ENCODE measurements at regions not wholly inside any gene's neighbourhood (a gene's known extent, or its start where the extent isn't known, plus 50 kb on each side); places are given as distances from the start of the nearest gene placed in this dataset.
"Not testable (repeated sequence)": the region's sequence is repeated elsewhere in the genome, so short reads cannot be mapped to it uniquely, and the experiment has no call there.

DNA sequence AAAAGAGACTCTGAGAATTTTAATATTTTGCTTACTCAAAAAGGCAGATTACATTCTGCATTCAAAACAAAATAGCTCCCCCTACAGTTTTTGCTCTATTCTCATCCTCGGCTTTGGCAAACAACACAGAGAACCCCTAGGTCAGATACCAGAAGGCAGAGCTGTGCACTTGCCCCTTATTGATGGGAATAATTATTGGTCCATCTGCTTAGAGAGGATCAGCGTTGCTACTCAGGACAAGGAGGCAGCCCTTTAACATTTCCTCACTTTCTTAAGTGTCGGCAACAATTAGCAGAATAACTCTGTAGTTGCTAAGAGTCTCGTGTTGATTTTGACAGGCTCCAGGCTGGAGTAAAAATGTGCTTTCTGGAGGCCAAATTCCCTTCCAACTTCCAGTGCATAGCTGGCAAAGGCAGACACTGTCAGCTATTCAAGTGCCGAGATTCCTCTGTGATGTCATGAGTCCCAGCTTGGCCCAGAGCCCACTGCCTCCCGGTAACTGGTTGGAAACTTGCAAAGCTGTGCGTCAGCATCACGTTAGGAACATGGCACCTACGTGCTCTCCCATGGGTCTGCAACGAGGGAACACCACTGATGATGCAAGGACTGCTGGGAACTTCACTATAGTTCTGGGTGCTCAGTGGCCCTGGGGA, 482.7 kb upstream of the ADAMTS9 start:
- no peak for DNase-seq

DNA sequence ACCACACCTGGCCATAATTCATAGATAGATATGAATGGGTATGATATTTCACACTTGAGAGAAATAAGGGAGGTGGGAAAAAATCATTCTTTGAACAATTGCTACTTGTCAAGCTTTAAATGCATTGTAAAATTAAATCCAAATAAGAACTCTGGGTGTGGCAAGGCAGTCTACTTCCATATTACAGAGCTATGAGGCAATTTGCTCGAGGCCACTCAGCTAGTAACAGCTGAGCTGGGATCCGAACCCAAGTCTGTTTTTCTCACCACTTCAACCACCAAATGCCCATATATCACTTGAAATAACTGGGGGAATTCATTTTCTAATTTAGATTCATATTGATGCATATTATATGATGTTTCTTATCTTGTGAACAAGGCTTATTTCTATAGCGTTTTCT, 482.2 kb upstream of the ADAMTS9 start:
- no peak for DNase-seq

DNA sequence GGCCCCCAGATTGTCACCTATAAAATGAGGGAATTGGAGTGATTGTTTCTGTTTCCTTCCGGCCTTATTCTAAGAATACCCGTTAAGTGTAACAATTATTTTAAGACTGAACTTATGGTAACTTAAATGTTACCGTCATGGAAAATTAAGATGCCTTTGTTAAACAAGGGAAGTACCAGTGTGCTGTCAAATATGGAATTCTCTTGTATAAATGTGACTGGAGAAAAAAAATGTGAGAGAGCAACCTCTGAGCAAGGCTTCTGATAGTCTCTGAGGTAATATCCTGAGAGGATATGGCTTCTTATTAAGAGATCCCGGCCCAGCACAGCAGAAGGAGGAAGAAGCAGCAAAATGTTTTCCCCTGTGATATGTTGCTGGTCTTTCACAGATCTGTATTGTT, 480.7 kb upstream of the ADAMTS9 start:
- no peak for DNase-seq

DNA sequence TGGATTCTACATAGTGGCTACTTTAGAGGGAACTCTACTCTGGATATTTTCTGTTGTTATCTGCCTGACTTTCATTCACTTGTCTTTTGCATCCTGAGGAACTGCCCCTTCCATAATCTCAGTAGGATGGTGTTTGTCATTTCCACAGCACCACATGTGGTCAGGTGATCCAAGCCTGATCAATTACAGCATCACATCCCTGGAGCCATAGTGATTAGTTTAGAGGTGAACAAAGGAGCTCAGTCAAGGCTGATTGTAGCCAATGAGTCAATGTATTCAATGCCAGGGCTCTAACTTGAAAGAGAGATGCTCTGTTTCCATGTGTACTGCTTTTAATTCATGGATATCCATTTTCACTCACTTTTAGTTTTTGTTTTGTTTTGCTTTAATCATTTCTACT, 478.7 kb upstream of the ADAMTS9 start:
- no peak for DNase-seq

DNA sequence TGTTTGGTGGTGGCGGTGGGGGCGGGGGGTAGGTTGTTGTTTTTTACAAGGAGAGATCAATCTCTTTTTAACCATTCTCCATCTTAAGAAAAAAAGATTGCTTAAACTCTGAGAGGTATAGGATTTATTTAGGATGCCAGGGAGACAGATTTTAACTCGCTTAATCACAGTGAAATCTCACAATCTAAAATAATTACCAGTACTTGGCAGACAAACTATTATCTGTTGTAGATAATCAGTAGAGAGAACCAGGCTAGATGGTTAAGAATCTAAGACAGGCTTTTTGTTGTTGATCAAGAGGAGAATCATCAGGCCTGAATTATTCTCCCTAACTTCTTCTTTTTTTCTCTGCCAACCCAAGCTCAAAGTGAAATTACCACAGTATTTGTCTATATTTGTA, 470.2 kb upstream of the ADAMTS9 start:
- DNase-seq: no peak

DNA sequence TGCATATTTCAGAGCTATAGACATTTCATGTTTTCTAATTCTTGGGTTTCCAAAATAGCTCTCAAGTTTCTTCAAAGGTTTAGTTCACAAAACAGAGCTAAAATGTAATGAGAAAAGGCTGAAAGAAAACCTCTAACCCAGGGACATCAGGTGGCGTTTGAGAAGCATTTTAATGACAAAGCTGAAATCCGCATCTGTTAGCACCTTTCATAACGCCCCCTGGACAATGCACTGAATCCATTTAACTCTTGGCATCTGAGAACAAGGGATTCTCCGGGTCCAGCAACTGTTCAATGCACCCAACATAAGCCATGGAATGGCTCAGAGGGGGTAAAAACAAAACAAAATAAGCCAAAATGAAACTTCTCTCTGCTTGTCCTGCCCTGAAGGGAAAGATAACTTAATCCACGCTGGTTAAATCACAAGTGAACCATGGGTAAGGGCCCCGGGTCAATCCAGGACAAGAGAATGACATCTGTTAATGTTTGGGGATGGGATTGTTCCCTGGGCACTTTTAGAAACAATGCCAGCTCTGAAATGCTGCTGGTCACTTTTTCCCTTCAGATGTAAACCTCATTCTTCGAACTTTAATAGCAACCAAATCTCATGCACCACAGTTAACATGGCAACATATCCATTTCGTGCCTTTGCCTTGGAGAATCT, 466.2 kb upstream of the ADAMTS9 start:
- no peak for DNase-seq

DNA sequence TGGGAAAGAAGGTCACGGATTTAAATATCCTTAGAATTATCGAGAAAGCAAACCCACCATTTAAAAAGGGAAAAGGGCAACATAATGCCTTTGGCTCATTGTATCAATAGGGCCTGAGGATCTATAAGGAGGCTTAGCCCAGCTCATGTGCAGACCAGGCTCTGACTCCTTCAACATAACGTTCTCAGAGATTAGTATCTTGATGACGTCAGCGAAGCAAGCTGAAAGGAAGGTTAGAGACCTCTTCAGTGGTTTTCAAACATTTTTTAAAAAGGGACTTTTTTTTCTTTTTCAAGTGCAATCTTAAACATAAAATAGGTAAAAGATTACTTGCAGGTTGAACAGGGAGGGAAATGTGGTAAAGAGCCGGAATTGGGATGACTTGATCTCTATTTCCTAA, 463.9 kb upstream of the ADAMTS9 start:
- no peak for DNase-seq

DNA sequence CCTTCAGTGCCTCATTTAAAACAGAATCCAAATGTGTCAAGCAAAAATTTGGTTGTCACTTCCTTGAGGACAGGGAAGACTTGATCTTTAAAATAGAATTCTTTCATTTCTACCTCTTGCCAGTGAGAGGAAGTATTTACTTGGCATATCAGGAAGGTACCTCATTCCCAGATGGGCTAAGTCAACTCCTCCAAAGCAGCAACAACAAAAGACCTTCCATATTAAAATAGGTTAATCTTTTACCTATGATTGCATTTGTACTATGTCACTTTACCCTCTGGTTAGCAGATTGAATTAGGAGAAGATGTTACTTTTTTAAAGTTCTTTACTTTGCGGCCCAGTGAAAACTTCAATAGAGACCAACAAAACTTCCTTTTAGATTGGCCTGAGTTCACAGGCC, 462.1 kb upstream of the ADAMTS9 start:
- DNase-seq: no peak

DNA sequence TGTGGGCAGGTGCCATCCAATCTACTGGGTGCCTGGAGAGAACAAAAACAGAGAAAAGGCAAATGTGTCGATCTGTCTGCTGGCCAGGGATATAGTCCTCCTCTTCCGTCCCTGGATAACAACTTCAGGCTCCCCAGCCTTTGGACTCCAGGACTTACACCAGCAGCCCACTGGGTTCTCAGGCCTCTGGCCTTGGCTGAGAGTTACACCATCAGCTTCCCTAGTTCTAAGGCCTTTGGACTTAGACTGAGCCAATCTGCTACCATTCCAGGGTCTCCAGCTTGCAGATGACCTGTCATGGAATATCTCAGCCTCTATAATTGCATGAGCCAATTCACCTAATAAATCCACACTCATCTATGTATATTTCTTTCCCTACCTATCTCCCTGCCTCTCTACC, 460.9 kb upstream of the ADAMTS9 start:
- DNase-seq: no peak

DNA sequence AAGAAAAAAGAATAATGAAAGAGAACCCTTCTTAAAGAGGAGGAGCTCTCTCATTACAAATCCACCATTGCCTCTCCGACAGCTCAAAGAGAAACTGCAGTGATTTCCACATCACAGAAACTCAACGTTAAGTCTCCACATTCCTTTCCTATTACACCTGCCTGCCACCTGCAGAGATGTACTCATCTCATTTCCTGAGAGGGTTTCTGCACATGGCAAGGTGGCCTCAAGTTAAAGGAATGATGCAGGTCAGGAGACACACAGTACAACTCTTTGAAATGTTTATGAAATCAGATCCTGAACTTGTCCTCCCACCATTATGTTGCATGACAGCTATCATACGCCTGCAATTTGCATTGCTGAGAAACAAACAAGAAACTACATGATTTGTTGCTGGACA, 458.4 kb upstream of the ADAMTS9 start:
- DNase-seq: no peak

DNA sequence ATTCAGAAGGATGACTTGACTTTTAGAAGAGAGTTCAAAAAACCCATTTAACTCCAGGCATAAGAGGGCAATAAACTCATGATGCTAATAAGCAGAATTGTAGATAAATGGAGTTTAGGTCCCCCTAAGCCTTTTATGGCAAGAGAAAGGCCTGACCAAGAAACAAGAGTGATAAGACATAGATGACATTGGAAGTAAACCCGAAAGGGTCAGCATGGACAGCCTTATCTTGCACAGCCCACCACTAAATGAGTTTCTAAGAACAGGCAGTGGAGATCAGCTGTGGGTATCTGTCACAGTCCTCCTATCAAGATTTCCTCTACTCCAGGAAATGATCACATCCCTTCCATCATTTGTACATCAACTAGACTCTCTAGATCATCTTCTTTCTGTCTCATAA, 457.9 kb upstream of the ADAMTS9 start:
- DNase-seq: no peak

DNA sequence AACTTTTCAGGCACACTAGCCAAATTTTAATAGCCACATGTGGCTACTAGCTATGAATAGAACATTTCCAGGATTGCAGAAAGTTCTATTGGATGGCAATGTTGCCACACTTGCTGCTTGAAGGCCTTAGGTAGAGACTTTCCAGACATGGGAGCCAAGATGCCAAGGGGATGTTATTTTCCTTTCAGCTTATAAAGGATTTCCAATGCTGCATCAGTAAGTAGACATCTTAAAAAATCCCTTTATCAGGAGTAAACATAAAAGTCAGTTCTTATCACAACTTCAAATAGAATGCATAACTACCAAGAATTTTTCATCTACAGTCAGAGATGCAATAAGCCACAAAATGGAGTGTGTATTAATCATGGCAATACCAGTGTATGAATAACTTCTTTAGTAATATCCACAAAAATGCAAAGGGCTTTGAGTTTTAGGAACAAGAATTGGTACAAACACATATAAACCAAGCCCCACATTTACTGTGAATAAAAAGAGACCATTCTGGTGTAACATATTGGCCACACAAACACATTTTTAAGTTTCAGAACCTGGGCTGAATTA, 457.1 kb upstream of the ADAMTS9 start:
- no peak for DNase-seq

DNA sequence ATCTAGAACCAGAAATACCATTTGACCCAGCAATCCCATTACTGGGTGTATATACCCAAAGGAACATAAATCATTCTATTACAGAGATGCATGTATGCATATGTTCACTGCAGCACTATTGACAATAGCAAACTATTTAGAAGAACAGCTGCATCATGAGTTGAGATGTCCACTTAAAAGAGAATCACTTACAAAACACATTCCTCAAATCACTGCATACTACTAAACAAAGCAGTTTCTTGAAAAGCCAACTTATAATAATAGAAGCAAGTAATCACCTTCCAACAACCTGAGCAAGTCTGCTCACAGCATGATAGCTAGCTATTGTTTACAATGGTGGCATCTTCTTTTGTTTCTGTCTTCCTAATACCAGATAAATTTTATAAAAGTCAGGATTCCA, 454.7 kb upstream of the ADAMTS9 start:
- no peak for DNase-seq

DNA sequence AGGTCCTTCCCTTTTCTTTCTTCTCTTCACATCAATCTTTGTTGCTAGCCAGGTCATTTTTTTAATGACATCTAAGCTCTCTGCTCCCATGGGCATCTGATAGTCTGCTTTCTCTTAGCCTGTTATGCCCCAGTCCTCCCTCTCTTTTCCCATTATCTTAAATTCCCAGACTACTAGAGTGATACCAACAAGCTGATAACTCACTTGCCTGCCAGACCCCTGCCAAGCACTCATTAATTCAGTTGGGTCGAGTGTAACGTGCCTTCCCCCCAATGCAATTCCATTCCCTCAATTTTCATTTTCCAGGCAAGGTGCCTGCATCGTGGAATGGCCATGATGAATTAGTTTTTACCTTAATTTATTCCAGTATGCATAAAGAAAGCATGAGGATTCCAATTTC, 450.8 kb upstream of the ADAMTS9 start:
- no peak for DNase-seq

DNA sequence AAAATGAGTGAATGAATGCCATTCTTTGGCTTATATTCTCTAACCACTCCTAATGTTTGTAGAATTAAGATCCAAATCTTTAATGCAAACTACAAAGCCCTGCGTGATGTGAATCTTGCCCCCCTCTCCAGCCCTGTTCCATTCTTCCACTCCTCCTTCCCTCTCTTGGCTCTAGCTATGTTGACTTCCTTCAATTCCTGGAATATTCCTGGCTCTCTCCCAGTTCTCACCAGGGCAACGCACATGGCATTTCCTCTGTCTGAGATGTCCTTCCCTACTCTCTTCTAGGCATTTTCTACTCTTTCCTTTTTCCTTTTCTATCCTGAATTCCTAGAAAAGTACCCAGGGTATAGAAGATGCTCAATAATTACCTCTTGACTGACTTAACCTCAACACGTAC, 446.0 kb upstream of the ADAMTS9 start:
- DNase-seq: not testable (repeated sequence)

DNA sequence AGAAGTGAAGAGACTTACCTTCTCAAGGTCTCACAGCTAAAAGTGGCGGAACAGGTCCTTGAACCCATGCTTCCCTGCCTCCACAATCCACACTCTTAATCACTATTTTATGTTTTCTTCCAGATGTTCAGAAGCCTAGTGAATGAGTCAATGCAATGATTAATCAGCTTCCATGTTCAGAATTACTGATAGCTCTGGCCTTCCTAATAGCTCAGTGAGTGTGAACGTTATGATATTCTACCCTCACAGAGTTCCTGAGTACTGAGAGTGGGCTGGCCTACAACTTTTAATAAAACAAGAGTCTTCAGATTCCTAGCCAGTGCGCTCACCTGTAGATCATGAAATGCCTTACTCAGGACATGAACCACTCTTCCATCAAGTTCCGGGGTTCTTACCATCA, 443.0 kb upstream of the ADAMTS9 start:
- no peak for DNase-seq

DNA sequence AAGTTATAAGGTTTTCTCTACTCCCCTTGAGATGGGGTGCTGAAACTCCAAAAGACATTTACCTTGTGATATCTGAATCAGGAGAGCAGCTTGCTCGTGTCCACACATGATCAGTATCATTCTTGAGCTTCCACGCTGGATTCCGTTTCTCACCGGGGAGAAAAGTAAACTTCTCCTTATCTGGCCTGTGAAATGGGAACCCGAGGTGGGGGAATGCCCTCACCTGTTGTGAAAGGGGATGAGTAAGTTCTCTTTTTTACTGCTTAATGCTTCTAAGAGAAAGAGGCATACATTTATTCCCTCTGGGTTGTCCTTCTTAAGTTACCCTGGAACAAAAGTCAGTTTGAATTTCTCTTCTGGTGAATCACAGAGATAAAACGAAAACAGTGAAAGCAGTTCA, 440.5 kb upstream of the ADAMTS9 start:
- no peak for DNase-seq

DNA sequence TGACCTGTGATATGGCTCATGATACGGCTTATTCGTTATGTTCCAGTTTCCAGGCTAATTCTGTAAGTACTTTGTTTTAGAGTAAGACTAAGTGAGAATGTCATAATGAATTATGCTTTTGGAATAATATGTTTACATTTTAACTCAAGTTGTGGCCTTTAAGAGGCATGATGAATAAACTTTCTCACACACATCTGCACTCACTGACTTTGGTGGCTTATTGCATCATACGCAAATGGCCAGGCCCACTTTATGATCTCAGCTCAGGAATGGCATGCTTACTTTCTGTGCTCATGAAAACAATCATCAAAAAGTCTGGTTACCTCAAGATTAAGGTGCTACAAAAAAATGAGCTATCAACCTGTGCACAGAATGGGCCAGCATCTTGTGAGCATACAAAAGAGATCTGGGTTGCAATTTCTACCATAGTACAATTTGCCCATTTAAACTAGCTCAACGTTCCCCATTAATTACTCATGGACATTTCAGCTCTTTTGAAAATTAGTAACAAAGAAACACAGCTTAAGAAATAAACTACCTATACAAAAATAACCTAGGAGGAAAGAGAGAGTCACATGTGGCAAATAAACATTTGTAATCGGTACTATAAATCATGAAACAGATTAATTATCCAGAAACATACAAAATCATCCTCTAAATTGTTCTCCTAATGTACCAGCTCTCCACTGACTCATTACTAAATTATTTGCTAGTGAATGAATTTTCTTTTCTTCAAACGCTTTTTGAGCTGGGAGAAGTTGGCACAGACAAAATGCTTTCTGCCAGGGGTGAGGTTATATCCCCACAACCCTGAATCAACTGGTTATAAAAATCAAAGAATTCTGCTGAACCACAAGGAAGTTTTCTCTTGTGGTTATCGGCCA, 439.0 kb upstream of the ADAMTS9 start:
- DNase-seq: no peak

DNA sequence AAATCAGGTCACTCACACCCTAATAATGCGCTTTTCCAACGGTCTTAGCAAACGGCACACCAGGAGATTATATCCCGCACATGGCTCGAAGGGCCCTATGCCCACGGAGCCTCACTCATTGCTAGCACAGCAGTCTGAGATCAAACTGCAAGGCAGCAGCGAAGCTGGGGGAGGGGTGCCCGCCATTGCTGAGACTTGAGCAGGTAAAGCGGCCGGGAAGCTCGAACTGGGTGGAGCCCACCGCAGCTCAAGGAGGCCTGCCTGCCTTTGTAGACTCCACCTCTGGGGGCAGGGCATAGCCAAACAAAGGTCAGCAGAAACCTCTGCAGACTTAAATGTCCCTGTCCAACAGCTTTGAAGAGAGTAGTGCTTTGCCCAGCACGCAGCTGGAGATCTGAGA, 432.4 kb upstream of the ADAMTS9 start:
- DNase-seq: not testable (repeated sequence)

DNA sequence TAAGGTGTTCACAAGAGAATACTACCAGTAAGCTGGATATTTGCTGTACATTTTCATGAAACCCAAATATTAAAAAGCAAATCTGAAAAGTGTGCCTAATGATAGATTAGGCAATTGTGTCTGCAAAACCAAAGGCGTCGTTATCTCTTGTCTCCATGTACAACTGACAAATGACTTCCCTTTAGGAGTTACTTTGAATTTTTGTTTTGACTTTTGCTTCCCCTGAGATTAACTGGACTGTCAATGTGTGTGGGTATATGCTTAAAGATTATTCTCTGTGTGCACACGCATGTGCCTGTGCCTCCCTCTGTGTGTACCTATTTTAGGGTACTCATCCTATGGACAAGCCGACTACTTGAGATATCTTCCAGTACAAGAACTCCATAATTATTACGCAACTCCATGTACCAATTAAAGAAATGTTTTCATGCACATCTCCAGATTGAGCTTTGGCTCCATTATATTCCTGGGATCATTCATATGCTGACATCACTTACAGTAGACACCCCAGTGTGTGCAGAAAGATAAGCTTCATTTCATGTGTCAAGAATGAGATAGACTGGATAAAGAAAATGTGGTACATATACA, 431.2 kb upstream of the ADAMTS9 start:
- DNase-seq: no peak

DNA sequence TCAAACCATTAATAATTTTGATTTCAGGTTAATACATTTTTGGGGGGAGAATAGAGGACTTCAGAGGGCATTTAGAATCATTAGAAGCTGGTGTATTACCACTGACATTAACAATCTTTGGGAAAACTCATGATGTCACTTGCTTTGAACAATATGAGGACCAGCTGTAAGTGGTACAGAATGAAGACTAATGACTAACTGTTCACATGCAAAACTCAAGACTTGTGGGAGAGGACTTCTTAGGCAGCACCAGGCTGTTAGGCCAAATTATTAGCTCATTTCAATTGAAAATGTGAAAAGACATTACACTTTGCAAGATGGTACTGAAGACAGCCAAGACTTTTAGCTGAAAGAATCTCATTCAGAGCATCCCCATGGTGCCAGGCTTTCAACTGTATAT, 426.2 kb upstream of the ADAMTS9 start:
- DNase-seq: no peak

DNA sequence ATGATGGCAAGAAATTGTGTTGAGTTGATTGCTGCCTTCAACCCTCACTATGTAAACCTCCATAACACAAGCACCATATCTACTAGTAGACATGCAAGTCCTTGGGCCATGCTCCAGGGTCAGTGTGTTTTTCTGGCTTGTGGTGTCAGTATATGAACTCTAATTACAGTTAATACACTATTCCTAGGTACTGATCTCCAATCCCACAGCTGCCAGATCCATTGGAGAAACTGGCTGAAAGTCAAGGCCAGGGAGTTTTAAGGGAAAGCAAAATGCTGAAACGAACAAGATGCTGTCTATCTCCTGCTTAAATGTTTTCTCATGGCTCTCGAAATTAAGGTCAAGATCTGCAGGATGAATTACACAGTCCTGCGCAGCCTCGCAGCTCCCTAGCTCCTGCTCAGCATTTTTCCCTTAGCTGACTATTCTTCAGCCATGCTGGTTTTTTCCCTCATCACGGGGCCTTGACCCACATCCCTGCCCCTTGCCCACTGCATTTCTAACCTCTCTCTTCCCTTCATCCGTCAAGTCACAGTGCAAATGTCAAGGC, 425.0 kb upstream of the ADAMTS9 start:
- no peak for DNase-seq

DNA sequence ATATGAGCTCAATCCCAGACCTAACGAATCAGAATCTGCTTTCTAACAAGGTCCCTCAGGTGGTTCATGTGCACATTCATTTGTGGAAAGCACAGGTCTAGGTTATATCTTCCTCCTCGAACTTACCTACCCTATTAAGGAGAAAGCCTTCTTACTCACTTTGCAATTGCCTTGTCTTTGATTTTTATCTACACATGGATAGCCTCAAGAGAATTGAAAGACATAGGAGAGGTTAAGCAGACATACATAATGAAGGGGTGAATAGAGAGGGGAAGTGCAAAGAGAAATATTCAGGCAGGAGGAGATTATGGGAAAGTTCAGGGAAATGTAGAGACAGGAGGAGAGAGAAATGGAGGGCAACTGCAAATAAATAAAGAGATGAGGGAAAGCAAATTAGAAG, 422.9 kb upstream of the ADAMTS9 start:
- no peak for DNase-seq

All from DMS79 (cell line).